ENCODE measurements at regions not wholly inside any gene's neighbourhood (a gene's known extent, or its start where the extent isn't known, plus 50 kb on each side); places are given as distances from the start of the nearest gene placed in this dataset.

- no peaks in the 10 kb centered on the region for H3K9me3 Mint-ChIP-seq
- H3K27ac Mint-ChIP-seq = no peak overlapping the region
- H3K4me1 Mint-ChIP-seq = no peaks in the 10 kb centered on the region
- ChIA-PET CTCF (no interaction called here), POLR2A (no interaction called here)
- ATAC-seq (ENCODE audit: low read depth) (no peak), DNase-seq (no peak)
- no peak overlapping the region for H3K4me3 Mint-ChIP-seq
- no peaks in the 10 kb centered on the region for H3K36me3 Mint-ChIP-seq (ENCODE audit: low read depth)
- no peak for TF ChIP-seq CTCF (IDR thresholded peaks at IDR 0.05)
- H3K27me3 Mint-ChIP-seq = no peaks in the 10 kb centered on the region
- intact Hi-C loops (cut with micrococcal nuclease) = no loop called here
Observed at GRCh38 chr1:192057766-192058165, 100.5 kb upstream of the RGS18 start.

GRCh38 chr1:192059407-192059806 is 98.9 kb upstream of the RGS18 start:
- TF ChIP-seq CTCF (IDR thresholded peaks at IDR 0.05) = no peak
- POLR2A ChIA-PET = no interaction called here
- no peak for ATAC-seq (ENCODE audit: low read depth)
- H3K36me3 Mint-ChIP-seq (ENCODE audit: low read depth) = no peaks in the 10 kb centered on the region
- intact Hi-C loops (cut with micrococcal nuclease) = no loop called here
- H3K27ac Mint-ChIP-seq = no peak overlapping the region
- H3K27me3 Mint-ChIP-seq = no peaks in the 10 kb centered on the region
- no peaks in the 10 kb centered on the region for H3K4me1 Mint-ChIP-seq
- no peaks in the 10 kb centered on the region for H3K9me3 Mint-ChIP-seq
- no peak overlapping the region for H3K4me3 Mint-ChIP-seq
- no peak for DNase-seq
- CTCF ChIA-PET = no interaction called here

- intact Hi-C loops (cut with micrococcal nuclease) = no loop called here
- Mint-ChIP-seq H3K27ac (no peak overlapping the region), H3K4me3 (no peak overlapping the region), H3K4me1 (no peaks in the 10 kb centered on the region), H3K27me3 (no peaks in the 10 kb centered on the region), H3K9me3 (no peaks in the 10 kb centered on the region), H3K36me3 (ENCODE audit: low read depth) (no peaks in the 10 kb centered on the region)
- ChIA-PET CTCF (no interaction called here), POLR2A (no interaction called here)
- no peak for ATAC-seq (ENCODE audit: low read depth)
- no peak for TF ChIP-seq CTCF (IDR thresholded peaks at IDR 0.05)
- no peak for DNase-seq
Observed at GRCh38 chr1:192061556-192061955, 96.7 kb upstream of the RGS18 start.

GRCh38 chr1:192065087-192065486 is 93.2 kb upstream of the RGS18 start:
- ChIA-PET CTCF (no interaction called here), POLR2A (no interaction called here)
- H3K4me3 Mint-ChIP-seq = no peak overlapping the region
- no peak for DNase-seq
- no peak for TF ChIP-seq CTCF (IDR thresholded peaks at IDR 0.05)
- intact Hi-C loops (cut with micrococcal nuclease) = no loop called here
- H3K4me1 Mint-ChIP-seq = no peaks in the 10 kb centered on the region
- no peaks in the 10 kb centered on the region for H3K27me3 Mint-ChIP-seq
- H3K27ac Mint-ChIP-seq = no peak overlapping the region
- no peak for ATAC-seq (ENCODE audit: low read depth)
- H3K36me3 Mint-ChIP-seq (ENCODE audit: low read depth) = no peaks in the 10 kb centered on the region
- no peaks in the 10 kb centered on the region for H3K9me3 Mint-ChIP-seq

GRCh38 chr1:192066202-192066601 is 92.1 kb upstream of the RGS18 start:
- Mint-ChIP-seq H3K4me3 (no peak overlapping the region), H3K4me1 (no peaks in the 10 kb centered on the region), H3K36me3 (ENCODE audit: low read depth) (no peaks in the 10 kb centered on the region), H3K9me3 (no peaks in the 10 kb centered on the region), H3K27me3 (no peaks in the 10 kb centered on the region), H3K27ac (no peak overlapping the region)
- POLR2A ChIA-PET = no interaction called here
- no peak for ATAC-seq (ENCODE audit: low read depth)
- CTCF ChIA-PET = no interaction called here
- DNase-seq = no peak
- no peak for TF ChIP-seq CTCF (IDR thresholded peaks at IDR 0.05)
- intact Hi-C loops (cut with micrococcal nuclease) = no loop called here
